HT-29 (cell line): ENCODE measurements at regions not wholly inside any gene's neighbourhood (a gene's known extent, or its start where the extent isn't known, plus 50 kb on each side); places are given as distances from the start of the nearest gene placed in this dataset.
"Not testable (repeated sequence)": the region's sequence is repeated elsewhere in the genome, so short reads cannot be mapped to it uniquely, and the experiment has no call there.

Experiments used
- DNase-seq: peaks from one replicate; pipeline ENCODE4 v3.0.0-alpha.2; 2015; ENCODE audit warnings: low spot score

DNA sequence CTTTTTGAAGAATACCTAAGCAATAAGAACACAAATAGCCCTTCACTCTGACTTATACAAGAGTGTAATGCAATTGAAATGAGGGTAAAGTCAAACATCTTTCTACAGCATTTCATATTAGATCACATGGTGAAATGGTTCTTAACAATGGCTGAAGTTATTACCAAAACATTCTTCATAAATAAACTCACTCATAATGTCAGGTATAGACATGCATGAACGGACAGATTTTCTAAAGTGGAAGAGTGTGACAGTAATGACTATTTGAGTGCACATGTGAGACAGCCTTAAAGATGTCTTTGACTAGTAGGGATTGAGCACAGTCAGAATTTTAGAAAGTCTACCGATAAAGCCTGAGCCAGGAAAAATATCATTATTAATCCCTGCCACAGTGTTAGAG, 471.0 kb downstream of the ZPLD1 start:
- no peak for DNase-seq

- no peak for DNase-seq
Measured at GRCh38 chr3:102906818-102907217, 472.0 kb downstream of the ZPLD1 start.

- no peak for DNase-seq
Measured at GRCh38 chr3:102909904-102910303, 475.1 kb downstream of the ZPLD1 start.

DNA sequence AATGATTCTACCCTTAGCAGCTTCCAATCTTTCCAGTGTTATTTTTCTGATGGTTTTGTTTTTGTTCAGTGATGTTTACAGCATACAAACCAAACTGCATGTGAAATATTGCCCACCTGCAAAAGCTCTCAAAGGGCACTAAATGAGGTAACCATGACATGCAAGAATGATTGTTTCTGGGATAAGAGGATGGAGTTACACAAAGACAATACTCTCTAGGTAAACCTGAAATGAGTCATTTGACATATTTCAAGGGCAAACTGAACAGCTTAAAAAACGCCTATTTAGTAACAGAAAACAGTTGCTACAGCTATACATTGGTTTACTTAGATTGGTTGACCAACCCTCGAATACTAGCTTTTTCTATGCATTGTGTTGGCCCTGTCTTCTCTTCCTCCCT, 481.7 kb downstream of the ZPLD1 start:
- DNase-seq = no peak

GRCh38 chr3:102926618-102927017, 491.8 kb downstream of the ZPLD1 start:
- no peak for DNase-seq

GRCh38 chr3:102933377-102933776, 498.6 kb downstream of the ZPLD1 start:
- DNase-seq = no peak

DNA sequence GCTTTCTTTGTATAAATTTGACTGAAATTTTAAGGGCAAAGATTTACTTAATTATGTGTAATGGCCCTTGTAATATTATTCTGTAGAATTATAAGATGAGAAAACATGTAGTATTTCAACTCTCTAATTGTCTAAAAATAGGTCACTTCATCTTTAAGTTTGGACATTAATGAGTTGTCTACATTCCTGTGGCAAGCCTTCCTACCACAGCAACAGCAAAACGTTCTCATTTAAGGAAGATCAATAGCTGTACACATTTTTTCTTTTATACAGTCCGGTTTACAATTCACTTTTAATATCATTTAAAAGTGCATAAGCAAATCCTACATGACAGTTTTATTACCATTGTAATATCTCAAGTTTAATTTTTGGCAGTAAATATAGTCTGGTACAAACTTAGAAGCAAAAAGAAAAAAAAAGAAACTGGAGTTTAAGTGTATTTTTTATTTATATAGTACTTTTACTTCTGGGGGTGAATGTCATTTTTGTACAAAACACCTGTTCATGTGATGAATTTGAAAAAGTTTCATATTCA, 501.8 kb downstream of the ZPLD1 start:
- peak; percentile 33 for DNase-seq

- DNase-seq = peak; percentile 28
Measured at GRCh38 chr3:102941786-102942185, 507.0 kb downstream of the ZPLD1 start.

- DNase-seq = not testable (repeated sequence)
Measured at GRCh38 chr3:102946445-102946844, 511.6 kb downstream of the ZPLD1 start.

- no peak for DNase-seq
Measured at GRCh38 chr3:102972350-102972749, 537.5 kb downstream of the ZPLD1 start.

DNA sequence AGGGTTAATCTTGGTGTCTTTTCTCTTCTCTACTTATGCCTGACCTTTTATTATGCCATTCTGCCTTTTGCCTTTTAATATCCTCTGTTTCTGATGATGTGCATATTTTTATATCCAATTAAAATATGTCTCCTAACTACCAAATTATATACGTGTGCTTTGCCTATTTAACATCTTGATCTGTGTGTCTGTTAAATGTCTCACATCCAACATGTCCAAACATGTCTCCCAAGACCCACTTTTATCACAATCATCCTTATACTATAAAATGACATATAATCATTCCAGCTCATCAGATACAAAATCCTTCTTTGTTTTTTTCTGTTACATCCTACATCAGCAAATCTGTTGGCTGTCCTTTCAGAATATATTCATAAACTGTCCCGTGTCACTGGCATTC, 539.5 kb downstream of the ZPLD1 start:
- DNase-seq = no peak

- no peak for DNase-seq
Measured at GRCh38 chr3:102979191-102979590, 544.4 kb downstream of the ZPLD1 start.

DNA sequence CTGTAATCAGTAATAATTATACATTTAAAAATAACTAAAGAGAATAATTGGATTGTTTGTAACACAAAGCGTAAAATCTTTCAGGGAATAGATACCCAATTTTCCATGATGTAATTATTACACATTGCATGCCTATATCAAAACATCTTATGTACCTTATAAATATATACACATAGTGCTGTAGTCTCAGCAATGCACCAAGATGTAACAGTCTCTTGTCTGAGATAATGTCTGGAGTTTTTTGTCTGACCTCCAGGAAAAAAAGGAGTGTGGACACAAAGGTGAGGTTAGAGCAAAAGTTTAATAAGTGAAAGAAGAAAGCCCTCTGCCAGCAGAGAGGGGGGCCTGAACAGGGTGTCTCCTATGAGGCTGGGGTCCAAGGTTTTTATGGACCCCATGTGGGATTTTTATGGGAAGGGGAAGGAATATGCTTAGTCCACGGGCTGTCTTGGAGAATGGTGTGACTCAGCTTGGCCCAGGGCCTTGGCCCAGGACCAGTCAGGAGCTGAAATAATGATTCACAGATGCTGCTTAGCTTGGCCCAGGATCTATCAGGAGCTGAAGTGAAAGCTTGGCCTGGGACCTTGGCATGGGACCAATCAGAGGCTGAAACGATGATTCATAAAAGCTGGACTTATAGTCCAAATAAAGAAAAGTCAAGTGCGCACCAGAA, 545.0 kb downstream of the ZPLD1 start:
- DNase-seq = peak; percentile 79

GRCh38 chr3:102980355-102980696, 545.5 kb downstream of the ZPLD1 start:
- no peak for DNase-seq

DNA sequence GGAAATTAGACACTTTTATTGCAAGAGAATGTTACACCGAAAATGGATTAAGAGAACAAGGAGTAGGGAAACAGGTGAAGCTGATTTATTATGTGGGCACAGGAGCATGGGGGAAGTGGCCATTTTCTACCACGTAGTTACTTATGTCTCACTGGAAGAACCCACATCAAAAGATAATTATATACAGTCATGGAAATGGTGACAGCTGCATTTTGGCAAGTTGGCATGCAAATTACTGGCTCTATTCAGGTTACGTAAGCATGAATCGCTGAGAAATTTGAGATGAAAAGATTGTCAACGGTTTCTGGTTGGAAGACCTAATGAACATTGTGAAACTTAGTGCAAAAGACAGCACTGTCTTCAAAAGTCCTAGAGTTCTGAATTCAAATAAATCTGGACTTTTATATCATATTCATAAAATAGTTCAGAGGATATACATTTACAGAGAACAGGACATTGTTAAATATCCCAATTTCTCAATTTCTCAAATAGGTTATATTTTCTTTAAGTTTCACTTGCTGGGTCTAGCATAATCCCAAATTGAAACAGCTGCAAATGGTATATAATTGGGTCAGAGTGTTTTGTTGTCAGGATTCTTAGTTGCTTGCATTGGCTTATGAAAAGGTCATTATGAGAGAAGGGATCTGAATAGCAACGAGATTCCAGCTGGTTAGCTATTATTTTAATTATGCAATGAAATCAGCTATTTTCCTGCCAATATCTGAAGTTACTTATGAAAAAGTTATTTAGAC, 567.8 kb downstream of the ZPLD1 start:
- no peak for DNase-seq

DNA sequence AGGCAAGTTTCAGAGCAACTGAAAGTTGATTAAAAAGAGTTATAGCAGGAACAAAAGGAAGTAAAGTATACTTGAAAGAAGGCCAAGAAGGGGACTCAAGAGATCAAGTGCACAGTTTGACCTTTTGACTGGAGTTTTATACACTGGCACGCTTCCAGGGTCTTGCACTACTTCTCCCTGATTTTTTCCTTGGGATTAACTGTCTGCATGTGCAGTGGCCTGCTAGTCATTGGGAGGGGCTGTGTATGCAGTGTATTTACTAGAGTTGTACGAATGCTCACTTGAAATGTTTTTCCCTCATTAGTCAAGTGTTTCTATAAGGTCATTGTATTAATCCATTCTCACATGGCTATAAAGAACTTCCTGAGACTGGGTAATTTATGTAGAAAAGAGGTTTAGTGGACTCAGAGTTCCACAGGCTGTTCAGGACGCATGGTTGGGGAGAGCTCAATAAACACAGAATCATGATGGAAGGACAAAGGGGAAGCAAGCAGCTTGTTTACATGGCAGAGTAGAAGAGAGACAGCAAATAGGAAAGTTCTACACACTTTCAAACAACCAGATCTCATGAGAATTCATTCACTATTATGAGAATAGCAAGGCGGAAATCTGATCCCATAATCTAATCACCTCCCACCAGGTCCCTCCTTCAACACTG, 571.8 kb downstream of the ZPLD1 start:
- peak; percentile 22 for DNase-seq

DNA sequence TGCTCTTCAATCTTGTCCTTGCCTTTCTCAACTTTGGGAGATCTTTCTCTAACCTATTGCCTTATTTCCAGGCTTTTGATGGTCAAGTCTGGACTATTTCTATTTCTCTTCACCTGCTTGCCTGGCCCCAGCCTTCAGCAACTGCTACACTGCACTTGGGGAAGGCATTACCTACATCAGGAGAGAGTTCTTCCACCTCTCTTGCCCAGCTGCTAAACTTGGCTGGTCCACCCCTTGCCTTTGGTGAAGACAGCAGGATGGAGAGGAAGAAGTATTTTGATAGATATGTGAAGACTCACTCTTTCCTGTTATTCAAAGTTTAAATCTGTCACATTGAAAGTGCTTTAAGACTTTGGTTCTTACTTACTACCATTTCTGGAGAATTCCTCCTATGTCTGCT, 574.8 kb downstream of the ZPLD1 start:
- DNase-seq = no peak

DNA sequence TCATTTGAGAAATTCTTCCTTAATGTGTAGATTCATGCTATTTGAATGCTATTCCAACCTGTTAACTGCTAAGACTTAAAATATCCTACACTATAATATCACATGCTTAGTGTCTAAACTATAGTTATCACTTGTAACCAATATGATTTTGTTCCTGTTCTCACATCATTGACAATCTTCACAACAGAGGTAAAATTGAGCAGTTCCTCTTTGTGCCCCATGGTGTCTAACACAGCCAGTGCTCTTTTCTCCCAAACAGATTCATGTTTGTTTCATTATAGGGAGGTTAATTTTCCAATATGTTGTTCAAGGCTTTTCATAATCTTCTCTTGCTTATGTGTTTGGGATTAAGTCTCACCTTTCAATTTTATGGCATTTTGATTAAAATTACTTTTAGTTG, 591.1 kb downstream of the ZPLD1 start:
- no peak for DNase-seq

DNA sequence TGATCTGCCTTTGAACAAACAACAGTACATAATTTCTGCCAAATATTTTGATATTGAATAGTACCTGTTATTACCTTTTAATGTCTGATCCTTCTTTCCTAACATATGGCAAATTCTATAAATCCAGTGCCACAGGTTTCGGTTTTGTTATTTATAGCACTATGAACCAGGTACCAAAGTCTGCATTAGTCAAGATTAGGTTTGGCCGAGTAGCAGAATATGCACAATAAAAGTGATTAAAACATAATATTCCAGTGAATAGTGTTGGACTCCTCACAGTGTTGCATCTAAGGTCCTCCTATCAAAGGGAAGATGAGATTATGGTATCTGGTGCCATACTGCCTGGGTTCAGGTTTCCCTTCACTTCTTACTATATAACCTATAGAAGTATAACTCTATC, 599.0 kb downstream of the ZPLD1 start:
- no peak for DNase-seq

DNA sequence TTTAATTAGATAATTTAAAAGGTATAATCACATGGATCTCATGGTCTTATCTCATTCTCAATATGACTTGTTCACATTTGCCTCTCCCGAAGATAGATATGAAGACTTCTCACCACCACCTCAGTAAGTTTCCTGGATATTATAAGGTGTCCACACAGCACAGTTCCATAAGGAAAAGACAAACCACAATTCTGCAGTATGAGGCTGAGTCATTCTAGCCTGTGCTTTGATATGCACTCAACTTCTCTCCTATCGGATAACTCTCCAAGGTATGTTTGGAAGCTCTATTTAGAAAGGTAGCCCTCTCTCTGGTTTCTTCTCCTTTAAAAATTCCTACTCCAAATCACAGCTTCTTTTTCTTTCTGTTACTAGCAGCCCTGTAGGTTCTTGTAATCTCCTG, 612.8 kb downstream of the ZPLD1 start:
- peak; percentile 29 for DNase-seq

- no peak for DNase-seq
Measured at GRCh38 chr3:103048068-103048722, 613.4 kb downstream of the ZPLD1 start.

DNA sequence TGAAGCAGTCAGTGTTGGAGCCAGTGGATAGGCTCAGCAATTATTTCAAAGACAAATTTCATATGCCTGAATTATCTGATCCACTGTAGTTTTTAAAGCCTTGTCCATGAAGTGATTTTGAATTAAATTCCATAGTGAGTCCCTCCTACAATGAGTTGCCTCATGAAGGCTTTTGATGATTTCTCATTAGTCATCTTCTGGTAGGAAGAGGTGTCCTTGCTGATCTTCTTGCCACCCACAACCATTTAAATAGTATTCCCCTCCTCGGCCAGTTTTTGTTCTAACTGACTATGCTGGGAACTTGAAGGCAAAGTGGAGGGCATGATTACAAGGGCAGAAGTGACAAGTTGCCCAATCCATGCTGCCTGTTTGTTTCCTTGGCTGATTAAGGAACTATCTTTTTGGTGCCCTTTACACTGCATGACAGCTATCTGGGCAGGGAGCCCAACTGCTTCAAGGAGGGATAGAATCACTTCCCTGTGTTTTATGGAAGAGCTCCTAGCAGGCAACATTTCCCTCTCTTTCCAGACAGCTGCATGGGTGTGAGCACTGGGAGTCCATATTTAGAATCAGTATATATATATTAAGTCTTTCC, 617.5 kb downstream of the ZPLD1 start:
- DNase-seq = peak; percentile 51
